Mammary epithelial cell (primary cell): ENCODE measurements at regions not wholly inside any gene's neighbourhood (a gene's known extent, or its start where the extent isn't known, plus 50 kb on each side); places are given as distances from the start of the nearest gene placed in this dataset.

ENCODE experiments used
- CTCF ChIP-seq, 2 donors: IDR thresholded peaks in 1 of 2; conservative IDR thresholded peaks in 1 of 2; 2 replicates each; pipeline ENCODE4 v1.5.1; 2011 to 2012; ENCODE audit warnings: inconsistent platforms in 2 of 2, low read length in 2 of 2, mild to moderate bottlenecking in 2 of 2, control low read depth in 1 of 2, low read depth in 1 of 2; ENCODE audit not compliant: insufficient read depth in 1 of 2; ENCODE audit errors: extremely low read depth in 1 of 2
- EZH2 ChIP-seq: IDR thresholded peaks from 2 replicates; pipeline ENCODE4 v1.6.1; 2012; ENCODE audit warnings: low read length, inconsistent platforms, borderline replicate concordance

- TF ChIP-seq CTCF (conservative IDR thresholded peaks at IDR 0.05 in 1 of 2, IDR thresholded peaks at IDR 0.05 in 1 of 2; ENCODE audit: extremely low read depth in 1 of 2, insufficient read depth in 1 of 2, low read depth in 1 of 2, low read length in 2 of 2) (no peak), EZH2 (no peak)
These were observed 292.1 kb downstream of the VPS13C start for GRCh38 chr15:61768131-61768530.
